ENCODE measurements at regions not wholly inside any gene's neighbourhood (a gene's known extent, or its start where the extent isn't known, plus 50 kb on each side); places are given as distances from the start of the nearest gene placed in this dataset.

DNA sequence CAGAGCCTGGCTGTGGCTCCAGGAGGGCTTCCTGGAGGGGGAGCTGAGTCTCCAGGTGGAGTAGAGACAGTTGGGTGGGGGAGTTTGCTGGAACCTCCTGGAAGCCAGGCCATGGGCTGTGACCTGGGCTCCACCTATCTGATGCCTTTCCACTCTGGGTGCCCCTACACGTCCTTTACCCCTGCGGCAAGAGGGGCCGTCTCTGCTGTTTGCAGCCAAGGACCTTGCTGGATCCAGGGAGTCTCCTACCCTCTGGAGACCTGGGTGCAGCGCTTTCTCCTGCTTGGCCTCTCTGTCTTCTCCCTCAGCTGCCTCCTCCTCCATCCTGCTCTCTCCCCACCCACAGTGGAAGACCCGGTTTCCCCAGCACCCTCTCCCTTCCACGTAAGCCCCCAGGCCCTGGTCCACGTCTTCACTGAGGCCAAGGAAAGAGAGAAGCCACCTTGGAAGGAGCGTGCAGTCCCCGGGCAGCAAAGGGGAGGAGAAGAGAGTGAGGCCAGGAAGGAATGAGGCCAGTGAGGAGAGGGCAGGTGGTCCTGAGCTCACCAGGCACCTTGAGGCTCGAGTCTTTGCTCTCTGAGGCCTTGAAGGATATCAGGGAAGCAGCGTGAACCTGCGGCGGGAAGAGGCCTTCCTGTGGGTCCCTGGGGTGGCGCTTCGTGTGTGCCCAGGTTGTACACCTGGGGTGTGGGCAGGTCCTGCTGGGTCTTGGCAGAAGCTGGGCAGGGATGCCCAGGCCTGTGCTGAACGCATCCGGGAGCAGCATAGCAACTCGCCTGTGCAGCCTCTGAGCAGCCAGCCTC is 294.3 kb upstream of the RTL1 start:
- Histone ChIP-seq H3K36me3 (no peaks in the 10 kb centered on the region), H3K9me3 (no peaks in the 10 kb centered on the region), H3K4me1 (no peaks in the 10 kb centered on the region), H3K4me3 (no peak overlapping the region), H3K27me3 (no peaks in the 10 kb centered on the region), H3K27ac (no peak overlapping the region)
- peak in 1 of 3 donors; percentile 29 for DNase-seq
- no peak for ATAC-seq
- intact Hi-C loops (cut with DNase I): no loop called here
- TF ChIP-seq, protein P1, sequence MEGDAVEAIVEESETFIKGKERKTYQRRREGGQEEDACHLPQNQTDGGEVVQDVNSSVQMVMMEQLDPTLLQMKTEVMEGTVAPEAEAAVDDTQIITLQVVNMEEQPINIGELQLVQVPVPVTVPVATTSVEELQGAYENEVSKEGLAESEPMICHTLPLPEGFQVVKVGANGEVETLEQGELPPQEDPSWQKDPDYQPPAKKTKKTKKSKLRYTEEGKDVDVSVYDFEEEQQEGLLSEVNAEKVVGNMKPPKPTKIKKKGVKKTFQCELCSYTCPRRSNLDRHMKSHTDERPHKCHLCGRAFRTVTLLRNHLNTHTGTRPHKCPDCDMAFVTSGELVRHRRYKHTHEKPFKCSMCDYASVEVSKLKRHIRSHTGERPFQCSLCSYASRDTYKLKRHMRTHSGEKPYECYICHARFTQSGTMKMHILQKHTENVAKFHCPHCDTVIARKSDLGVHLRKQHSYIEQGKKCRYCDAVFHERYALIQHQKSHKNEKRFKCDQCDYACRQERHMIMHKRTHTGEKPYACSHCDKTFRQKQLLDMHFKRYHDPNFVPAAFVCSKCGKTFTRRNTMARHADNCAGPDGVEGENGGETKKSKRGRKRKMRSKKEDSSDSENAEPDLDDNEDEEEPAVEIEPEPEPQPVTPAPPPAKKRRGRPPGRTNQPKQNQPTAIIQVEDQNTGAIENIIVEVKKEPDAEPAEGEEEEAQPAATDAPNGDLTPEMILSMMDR (IDR thresholded peaks at IDR 0.05): no peak
- no peak for TF ChIP-seq POLR2A (IDR thresholded peaks at IDR 0.05)
- WGBS (ENCODE audit: insufficient coverage, low coverage, low lambda C conversion rate, missing lambda C conversion rate): 100% methylated on average over 5 of the region's 18 CpGs

DNA sequence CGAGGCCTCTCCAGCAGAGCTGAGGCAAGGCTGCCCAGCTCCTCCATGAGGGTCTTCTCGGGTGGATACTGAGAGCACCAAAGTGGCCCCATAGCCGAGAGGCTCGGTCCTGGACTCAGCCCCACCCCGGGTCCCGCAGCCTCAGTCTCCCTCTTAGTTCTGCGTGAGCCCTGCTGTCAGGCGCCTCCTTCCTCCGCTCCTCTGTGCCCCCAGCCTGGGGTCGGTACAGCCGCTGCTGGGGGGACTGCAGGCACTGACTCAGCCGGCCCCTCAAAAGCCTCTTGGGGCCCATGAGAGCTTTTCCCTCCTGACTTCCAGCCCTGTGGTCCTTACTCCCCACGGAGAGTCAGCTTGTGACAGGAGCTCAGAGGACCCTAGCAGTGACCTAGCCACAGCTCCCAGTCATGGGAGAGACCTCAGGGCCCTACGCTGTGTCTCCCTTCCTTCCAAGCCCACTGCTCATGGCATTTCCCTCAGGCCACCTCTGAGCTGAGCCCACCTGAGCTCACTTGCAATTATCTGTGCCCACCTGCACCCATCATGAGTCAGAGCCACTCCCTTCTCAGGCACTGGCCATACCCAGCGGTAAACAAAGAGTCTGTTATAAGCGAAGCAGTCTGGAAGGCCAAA is 295.0 kb upstream of the RTL1 start:
- Histone ChIP-seq H3K36me3 (no peaks in the 10 kb centered on the region), H3K4me3 (no peak overlapping the region), H3K27me3 (no peaks in the 10 kb centered on the region), H3K27ac (no peak overlapping the region), H3K9me3 (no peaks in the 10 kb centered on the region), H3K4me1 (no peaks in the 10 kb centered on the region)
- intact Hi-C loops (cut with DNase I): no loop called here
- no peak for ATAC-seq
- 90% methylated on average over 2 of the region's 16 CpGs for WGBS (ENCODE audit: insufficient coverage, low coverage, low lambda C conversion rate, missing lambda C conversion rate)
- DNase-seq: peak in 1 of 3 donors; percentile 37
- no peak for TF ChIP-seq POLR2A (IDR thresholded peaks at IDR 0.05)
- TF ChIP-seq, protein P1 (IDR thresholded peaks at IDR 0.05): no peak

DNA sequence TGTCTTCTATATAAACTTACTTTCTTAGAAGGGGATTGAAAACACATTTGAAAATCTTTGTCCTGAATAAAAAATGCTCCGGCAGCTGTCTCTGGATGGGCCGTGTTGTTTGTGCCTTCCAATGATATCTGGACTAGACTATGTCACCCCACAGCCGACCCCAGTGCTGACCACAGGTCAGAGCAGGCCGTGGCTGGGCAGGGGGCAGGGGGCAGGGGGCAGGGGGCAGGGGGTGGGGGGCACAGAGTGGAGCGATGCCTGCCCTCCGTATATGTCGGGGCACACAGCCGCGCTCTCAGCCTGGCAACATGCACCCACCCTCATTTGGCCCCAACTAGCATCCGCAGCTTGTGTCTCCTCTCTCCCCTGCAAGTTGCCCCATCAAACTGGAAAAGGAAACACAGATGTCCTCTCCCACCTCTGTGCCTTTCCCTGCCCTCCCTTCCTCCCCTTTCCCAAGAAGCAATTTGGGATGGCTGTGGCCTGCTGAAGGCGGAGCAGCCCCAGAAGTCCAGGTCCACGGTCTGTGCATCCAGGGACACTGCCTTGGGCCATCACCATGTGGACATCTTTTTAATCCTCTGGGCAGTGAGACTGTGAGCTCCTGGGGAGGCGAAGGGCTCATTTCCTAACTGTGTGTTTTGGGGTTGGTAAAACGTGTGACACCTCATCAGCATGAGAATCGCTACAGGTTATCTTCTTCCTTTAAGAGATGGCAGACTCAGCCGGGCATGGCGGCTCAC is 295.7 kb upstream of the RTL1 start:
- Histone ChIP-seq H3K9me3 (no peaks in the 10 kb centered on the region), H3K4me3 (no peak overlapping the region), H3K36me3 (no peaks in the 10 kb centered on the region), H3K4me1 (no peaks in the 10 kb centered on the region), H3K27ac (no peak overlapping the region), H3K27me3 (no peaks in the 10 kb centered on the region)
- ATAC-seq (no peak), DNase-seq (peak in 1 of 3 donors; percentile 14)
- no peak for TF ChIP-seq POLR2A (IDR thresholded peaks at IDR 0.05)
- TF ChIP-seq, protein P1 (IDR thresholded peaks at IDR 0.05): no peak
- intact Hi-C loops (cut with DNase I): no loop called here
- WGBS (ENCODE audit: insufficient coverage, low coverage, low lambda C conversion rate, missing lambda C conversion rate): 69% methylated on average over 10 of the region's 17 CpGs

DNA sequence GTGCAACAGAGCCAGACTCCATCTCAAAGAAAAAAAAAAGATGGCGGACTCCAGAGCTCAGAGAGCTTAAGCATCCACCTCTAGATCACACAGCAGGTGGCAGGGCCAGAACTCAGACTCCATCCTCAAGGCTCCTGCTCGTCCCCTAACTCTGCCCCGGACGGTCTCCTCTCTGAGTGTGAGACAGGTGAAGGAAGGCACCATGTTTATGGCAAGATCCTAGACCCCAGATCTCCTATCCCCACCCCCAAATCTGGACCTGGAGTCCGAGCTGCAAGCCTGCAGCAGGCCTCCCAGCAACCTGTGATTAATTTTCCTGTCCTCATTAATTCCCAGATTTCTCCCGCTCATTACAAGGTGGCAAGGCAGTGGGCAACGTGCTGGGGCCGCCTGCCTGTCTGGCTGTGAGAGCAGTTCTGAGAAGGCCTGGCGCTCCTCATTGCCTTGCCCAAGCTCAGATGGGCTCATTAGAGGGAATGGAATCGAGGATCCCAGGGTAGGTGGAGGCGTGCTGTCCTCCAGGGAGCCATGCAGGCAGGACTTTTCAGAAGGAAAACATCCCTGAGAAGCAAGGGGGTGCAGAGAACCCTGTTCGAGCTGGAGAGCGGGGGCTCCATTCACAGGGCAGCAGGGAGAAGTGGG is 296.6 kb upstream of the RTL1 start:
- ATAC-seq (no peak), DNase-seq (peak in 1 of 3 donors; percentile 19)
- Histone ChIP-seq H3K4me3 (no peak overlapping the region), H3K9me3 (no peaks in the 10 kb centered on the region), H3K36me3 (no peaks in the 10 kb centered on the region), H3K27ac (no peak overlapping the region), H3K27me3 (no peaks in the 10 kb centered on the region), H3K4me1 (no peaks in the 10 kb centered on the region)
- TF ChIP-seq, protein P1 (IDR thresholded peaks at IDR 0.05): no peak
- no peak for TF ChIP-seq POLR2A (IDR thresholded peaks at IDR 0.05)
- intact Hi-C loops (cut with DNase I): no loop called here
- WGBS (ENCODE audit: insufficient coverage, low coverage, low lambda C conversion rate, missing lambda C conversion rate): 100% methylated on average over 1 of the region's 13 CpGs

Data from right lobe of liver (tissue), 6 donors.